ENCODE measurements at regions not wholly inside any gene's neighbourhood (a gene's known extent, or its start where the extent isn't known, plus 50 kb on each side); places are given as distances from the start of the nearest gene placed in this dataset.

DNA sequence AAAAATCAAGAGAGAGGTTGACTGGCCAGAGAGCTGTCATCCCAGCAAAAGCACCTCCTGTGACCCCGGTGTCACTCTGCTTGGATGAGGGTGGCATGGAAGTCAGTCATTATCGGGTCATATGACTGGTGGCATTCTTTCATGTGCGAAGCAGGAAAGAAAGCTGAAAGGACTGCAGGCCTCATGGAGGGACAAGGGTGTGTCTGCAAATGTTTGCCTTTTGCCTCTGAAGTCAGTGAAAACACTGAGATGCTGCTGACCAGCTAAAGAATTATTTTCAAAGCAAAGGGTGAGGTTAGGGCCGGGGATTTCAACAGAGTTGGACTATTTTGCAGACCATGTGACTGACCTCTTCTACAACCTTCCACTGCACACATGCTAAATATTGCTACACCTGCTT lies 298.3 kb downstream of the CSNK1G3 start:
- no peaks in the 10 kb centered on the region for H3K9me3 ChIP-seq

DNA sequence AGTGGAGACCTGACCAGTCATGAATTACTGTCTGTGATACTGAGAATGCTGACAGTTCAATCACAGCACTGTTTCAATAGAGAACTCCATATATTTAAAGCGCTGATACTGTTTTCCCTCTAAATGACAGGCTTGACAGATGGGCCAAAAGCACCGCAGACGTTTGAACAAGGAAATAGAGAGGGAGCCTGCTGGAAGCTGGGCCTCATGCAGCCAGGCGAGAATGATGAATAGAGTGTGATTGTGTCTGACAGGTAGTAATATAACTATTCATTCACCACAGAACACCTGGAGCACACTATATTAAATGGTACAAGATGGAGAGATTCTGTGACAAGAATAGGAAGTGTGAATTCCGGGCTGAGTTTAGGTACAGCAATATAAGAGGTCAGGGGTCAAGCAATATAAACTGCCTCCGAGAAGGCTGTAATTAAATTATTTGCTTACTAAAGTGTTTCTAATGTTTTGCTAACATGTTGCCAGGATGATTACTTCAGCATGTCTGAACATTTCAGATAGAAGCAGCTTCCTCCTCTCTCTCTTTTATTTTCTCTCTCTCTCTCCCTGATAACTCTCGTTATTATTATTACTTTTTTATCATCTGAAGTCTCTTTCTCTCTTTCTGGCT lies 297.7 kb downstream of the CSNK1G3 start:
- intact Hi-C loops (cut with DNase I), result no loop called here
- Histone ChIP-seq H3K9ac (ENCODE audit: low read depth in 2 of 2, low read length in 2 of 2) (no peak overlapping the region), H3K36me3 (no peaks in the 10 kb centered on the region), H3K27me3 (no peaks in the 10 kb centered on the region), H3K4me3 (no peak overlapping the region), H3K27ac (no peak overlapping the region), H3K4me1 (no peaks in the 10 kb centered on the region), H3K9me3 (no peaks in the 10 kb centered on the region)
- DNase-seq, result peak; percentile 43
- TF ChIP-seq, protein P1, sequence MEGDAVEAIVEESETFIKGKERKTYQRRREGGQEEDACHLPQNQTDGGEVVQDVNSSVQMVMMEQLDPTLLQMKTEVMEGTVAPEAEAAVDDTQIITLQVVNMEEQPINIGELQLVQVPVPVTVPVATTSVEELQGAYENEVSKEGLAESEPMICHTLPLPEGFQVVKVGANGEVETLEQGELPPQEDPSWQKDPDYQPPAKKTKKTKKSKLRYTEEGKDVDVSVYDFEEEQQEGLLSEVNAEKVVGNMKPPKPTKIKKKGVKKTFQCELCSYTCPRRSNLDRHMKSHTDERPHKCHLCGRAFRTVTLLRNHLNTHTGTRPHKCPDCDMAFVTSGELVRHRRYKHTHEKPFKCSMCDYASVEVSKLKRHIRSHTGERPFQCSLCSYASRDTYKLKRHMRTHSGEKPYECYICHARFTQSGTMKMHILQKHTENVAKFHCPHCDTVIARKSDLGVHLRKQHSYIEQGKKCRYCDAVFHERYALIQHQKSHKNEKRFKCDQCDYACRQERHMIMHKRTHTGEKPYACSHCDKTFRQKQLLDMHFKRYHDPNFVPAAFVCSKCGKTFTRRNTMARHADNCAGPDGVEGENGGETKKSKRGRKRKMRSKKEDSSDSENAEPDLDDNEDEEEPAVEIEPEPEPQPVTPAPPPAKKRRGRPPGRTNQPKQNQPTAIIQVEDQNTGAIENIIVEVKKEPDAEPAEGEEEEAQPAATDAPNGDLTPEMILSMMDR (IDR thresholded peaks at IDR 0.05), result no peak

More for the DNA sequence above, 298.3 kb downstream of the CSNK1G3 start:
- H3K36me3 ChIP-seq, result no peaks in the 10 kb centered on the region
- H3K9ac ChIP-seq (ENCODE audit: low read depth in 2 of 2, low read length in 2 of 2), result no peak overlapping the region
- H3K27ac ChIP-seq, result no peak overlapping the region
- TF ChIP-seq, protein P1 (IDR thresholded peaks at IDR 0.05), result no peak
- H3K27me3 ChIP-seq, result no peaks in the 10 kb centered on the region
- no peaks in the 10 kb centered on the region for H3K4me1 ChIP-seq
- no peak overlapping the region for H3K4me3 ChIP-seq
- DNase-seq, result peak; percentile 44
- intact Hi-C loops (cut with DNase I), result no loop called here

DNA sequence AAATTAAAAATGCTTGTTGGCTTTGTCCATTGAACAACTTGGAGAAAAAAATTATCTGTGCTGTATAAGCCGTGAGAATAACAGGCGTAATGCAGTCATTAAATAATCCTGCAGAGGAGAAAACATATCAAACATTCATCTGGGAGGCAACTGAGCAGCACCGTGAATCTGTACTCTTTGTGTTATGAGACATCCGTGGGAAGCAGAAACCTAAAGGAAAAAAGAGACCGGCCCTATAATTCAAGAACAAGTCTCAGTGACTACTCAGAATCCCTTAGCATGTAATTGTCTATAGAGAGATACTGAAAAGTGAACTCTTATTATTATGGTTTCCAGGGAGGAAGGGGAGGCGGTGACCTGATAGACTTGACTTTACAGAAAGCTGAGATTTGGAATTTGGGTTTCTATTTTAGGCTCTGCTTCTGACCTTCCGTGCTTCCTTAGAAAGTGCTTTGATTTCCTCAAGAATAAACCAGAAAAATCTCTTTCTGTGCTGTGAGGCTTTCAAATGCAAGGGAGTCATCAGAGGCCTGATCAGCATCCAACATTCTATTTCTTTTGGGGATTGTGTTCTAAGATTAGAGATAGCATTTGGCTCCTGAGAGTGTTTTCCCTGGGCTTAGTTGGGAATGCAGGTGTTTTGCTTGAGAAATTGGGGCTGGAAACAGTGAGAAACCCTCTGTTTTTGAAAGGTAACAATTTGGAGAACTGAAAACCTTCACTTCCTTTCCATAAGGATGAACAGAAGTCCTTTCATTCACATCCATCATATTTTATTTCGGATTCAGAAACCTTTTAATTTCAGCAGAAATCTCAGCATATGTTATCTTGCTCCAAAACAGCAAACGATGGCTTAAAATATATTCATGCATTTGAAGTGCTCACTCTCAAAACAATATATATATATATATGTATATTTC lies 296.7 kb downstream of the CSNK1G3 start:
- TF ChIP-seq, protein P1 (IDR thresholded peaks at IDR 0.05), result no peak
- Histone ChIP-seq H3K27ac (no peak overlapping the region), H3K4me1 (no peaks in the 10 kb centered on the region), H3K9me3 (no peaks in the 10 kb centered on the region), H3K9ac (ENCODE audit: low read depth in 2 of 2, low read length in 2 of 2) (no peak overlapping the region), H3K36me3 (no peaks in the 10 kb centered on the region), H3K4me3 (no peak overlapping the region), H3K27me3 (no peaks in the 10 kb centered on the region)
- DNase-seq, result no peak
- intact Hi-C loops (cut with DNase I), result no loop called here

DNA sequence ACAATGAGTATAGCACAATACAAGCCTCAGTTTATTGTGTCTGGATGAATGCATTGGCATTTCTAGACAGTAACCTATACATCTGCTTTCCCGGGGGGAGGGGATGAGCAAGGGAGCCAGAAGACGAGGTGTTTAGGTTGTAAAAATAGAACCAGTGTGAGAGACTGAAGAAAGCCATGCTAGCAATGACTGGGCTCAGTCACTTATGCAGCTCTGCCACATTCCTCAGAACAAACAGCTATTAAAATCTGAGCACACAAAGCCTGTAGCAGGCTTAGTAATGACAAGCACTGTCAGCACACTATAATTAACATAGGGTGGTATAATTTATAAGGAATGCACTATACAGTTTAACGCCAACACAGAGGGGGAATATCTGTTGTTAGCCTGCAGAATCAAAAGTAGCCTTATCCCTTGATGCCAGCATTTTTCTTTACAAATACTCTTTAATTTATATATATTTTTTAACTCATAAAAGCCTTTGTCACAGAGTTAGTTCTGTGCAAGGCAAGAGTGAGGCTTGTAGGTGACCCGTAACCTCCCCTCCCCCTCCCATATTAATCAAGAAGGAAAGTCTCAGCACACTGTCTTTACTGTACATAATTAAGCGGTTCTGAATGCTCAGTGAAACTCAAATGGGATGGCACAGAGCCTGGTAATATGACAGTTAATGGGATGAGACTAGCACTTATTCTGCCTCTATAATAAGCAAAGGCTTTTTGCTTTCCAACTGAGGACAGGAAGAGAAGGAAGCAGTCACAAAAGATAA lies 295.4 kb downstream of the CSNK1G3 start:
- Histone ChIP-seq H3K27ac (no peak overlapping the region), H3K9me3 (no peaks in the 10 kb centered on the region), H3K4me1 (no peaks in the 10 kb centered on the region), H3K27me3 (no peaks in the 10 kb centered on the region), H3K4me3 (no peak overlapping the region), H3K36me3 (no peaks in the 10 kb centered on the region), H3K9ac (ENCODE audit: low read depth in 2 of 2, low read length in 2 of 2) (no peak overlapping the region)
- intact Hi-C loops (cut with DNase I), result no loop called here
- TF ChIP-seq, protein P1 (IDR thresholded peaks at IDR 0.05), result no peak
- DNase-seq, result no peak

DNA sequence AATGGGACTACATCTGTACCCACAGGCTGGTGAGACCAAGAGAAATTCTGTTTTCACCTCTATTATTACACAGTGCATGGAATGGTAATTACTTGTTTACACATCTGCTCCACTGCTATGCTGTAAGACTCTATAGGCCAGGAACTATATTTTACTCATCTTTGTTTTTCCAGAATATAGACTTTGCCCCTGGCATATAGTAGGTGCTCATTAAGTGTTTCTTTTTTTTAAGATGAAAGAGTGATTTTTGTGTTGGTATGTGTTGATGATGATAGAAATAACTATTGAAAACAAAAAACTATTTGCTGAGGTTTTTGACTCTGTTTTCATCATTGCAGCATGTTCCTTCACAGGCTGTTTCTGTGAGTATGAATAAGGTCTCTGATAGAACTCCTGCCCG lies 294.7 kb downstream of the CSNK1G3 start:
- Histone ChIP-seq H3K27ac (no peak overlapping the region), H3K4me1 (no peaks in the 10 kb centered on the region), H3K9me3 (no peaks in the 10 kb centered on the region), H3K27me3 (no peaks in the 10 kb centered on the region), H3K4me3 (no peak overlapping the region), H3K36me3 (no peaks in the 10 kb centered on the region), H3K9ac (ENCODE audit: low read depth in 2 of 2, low read length in 2 of 2) (no peak overlapping the region)
- no peak for DNase-seq
- TF ChIP-seq, protein P1 (IDR thresholded peaks at IDR 0.05), result no peak
- intact Hi-C loops (cut with DNase I), result no loop called here

All from colonic mucosa (tissue), 4 donors.